PC-9 (cell line): ENCODE measurements at regions not wholly inside any gene's neighbourhood (a gene's known extent, or its start where the extent isn't known, plus 50 kb on each side); places are given as distances from the start of the nearest gene placed in this dataset.

Experiments used
- BruUV-seq: library from RNA; stranded (reverse); fragments of 400-500 nt; replicated peaks from 2 replicates; lab custom pipeline; 2021; lab: Mats Ljungman, UMichigan
- CTCF ChIA-PET: fragments of 300-600 bp; sonication (Branson Sonifier 250); formaldehyde crosslinking; loops from one replicate; lab custom pipeline; 2022; ENCODE audit warnings: antibody characterized with exemption; lab: Charles Lee
- POLR2A ChIA-PET: fragments of 300-600 bp; sonication (Branson Sonifier 250); formaldehyde crosslinking; loops from one replicate; lab custom pipeline; 2022; ENCODE audit warnings: antibody characterized with exemption; ENCODE audit not compliant: unreplicated experiment; lab: Charles Lee
- DNase-seq, 2 experiments: peaks; one replicate each; pipeline versions ENCODE4 v3.0.0 to v3.0.0-alpha.2; 2015 to 2022; ENCODE audit warnings: mixed read lengths in 1 of 2
- H2AFZ ChIP-seq: fragments of 200-600 bp; sonication (generic); 2 replicates; pipeline ENCODE4 v1.8.1; 2017; ENCODE audit warnings: antibody characterized with exemption
- H3F3A ChIP-seq: fragments of 200-600 bp; sonication (generic); 2 replicates; pipeline ENCODE4 v1.8.1; 2017; ENCODE audit warnings: antibody characterized with exemption, mild to moderate bottlenecking, low read depth; ENCODE audit not compliant: insufficient read depth
- H3K27ac ChIP-seq: fragments of 200-600 bp; sonication (generic); 2 replicates; pipeline ENCODE4 v1.6.1; 2016; ENCODE audit warnings: mixed run types
- H3K27me3 ChIP-seq: fragments of 200-600 bp; sonication (generic); 2 replicates; pipeline ENCODE4 v1.6.1; 2016; ENCODE audit warnings: low read depth, mixed run types; ENCODE audit not compliant: insufficient read depth
- H3K36me3 ChIP-seq: fragments of 200-600 bp; sonication (generic); 2 replicates; pipeline ENCODE4 v1.6.1; 2016; ENCODE audit warnings: low read depth, mixed run types
- H3K4me1 ChIP-seq: fragments of 200-600 bp; sonication (generic); replicated peaks from 2 replicates; pipeline ENCODE4 v1.6.1; 2016; ENCODE audit warnings: mixed run types; ENCODE audit not compliant: insufficient read depth
- H3K4me2 ChIP-seq: fragments of 200-600 bp; sonication (generic); 2 replicates; pipeline ENCODE4 v1.6.1; 2017; ENCODE audit warnings: mixed run types
- H3K4me3 ChIP-seq: fragments of 200-600 bp; sonication (generic); 2 replicates; pipeline ENCODE4 v1.6.1; 2016; ENCODE audit warnings: mixed run types
- H3K79me2 ChIP-seq: fragments of 200-600 bp; sonication (generic); 2 replicates; pipeline ENCODE4 v1.6.1; 2017; ENCODE audit warnings: low read depth, mixed run types
- H3K9me2 ChIP-seq: fragments of 200-600 bp; sonication (generic); 2 replicates; pipeline ENCODE4 v1.8.1; 2017; ENCODE audit warnings: mild to moderate bottlenecking; ENCODE audit not compliant: insufficient read depth
- H3K9me3 ChIP-seq: fragments of 200-600 bp; sonication (generic); 2 replicates; pipeline ENCODE4 v1.8.1; 2016; ENCODE audit warnings: low read depth; ENCODE audit not compliant: insufficient read depth
- H4K20me1 ChIP-seq: fragments of 200-600 bp; sonication (generic); 2 replicates; pipeline ENCODE4 v1.8.1; 2017; ENCODE audit not compliant: insufficient read depth
- CTCF ChIP-seq: fragments of 200-600 bp; sonication (generic); conservative IDR thresholded peaks from 2 replicates; pipeline ENCODE4 v1.6.1; 2017; ENCODE audit warnings: mixed run types, antibody characterized with exemption, mild to moderate bottlenecking, moderate library complexity
- EZH2 ChIP-seq: fragments of 200-600 bp; sonication (generic); IDR thresholded peaks from 2 replicates; pipeline ENCODE4 v1.8.0; 2017; ENCODE audit warnings: antibody characterized with exemption, low read depth
- intact Hi-C: fragments of 100-400 bp; cut with micrococcal nuclease; formaldehyde crosslinking; loops from one replicate; pipeline ENCODE4 v1.10.0; 2022; ENCODE audit not compliant: unreplicated experiment

GRCh38 chr9:107935931-107936330 is 446.4 kb upstream of the KLF4 start:
- ChIA-PET CTCF (no interaction called here), POLR2A (no interaction called here)
- H3K4me2 ChIP-seq: no peak overlapping the region
- H3F3A ChIP-seq: no peaks in the 10 kb centered on the region
- no peaks in the 10 kb centered on the region for H3K9me2 ChIP-seq
- H4K20me1 ChIP-seq: no peaks in the 10 kb centered on the region
- no peaks in the 10 kb centered on the region for H3K4me1 ChIP-seq
- no peak overlapping the region for H3K4me3 ChIP-seq
- no peaks in the 10 kb centered on the region for H3K9me3 ChIP-seq
- H3K27ac ChIP-seq: no peak overlapping the region
- H3K79me2 ChIP-seq: no peaks in the 10 kb centered on the region
- intact Hi-C loops: no loop called here
- TF ChIP-seq EZH2 (no peak), CTCF (no peak)
- H2AFZ ChIP-seq: no peak overlapping the region
- H3K36me3 ChIP-seq: no peaks in the 10 kb centered on the region
- BruUV-seq: no TSS peak
- no peak for DNase-seq
- H3K27me3 ChIP-seq: no peaks in the 10 kb centered on the region

GRCh38 chr9:107933516-107933915 is 443.9 kb upstream of the KLF4 start:
- POLR2A ChIA-PET: no interaction called here
- no peak overlapping the region for H2AFZ ChIP-seq
- H3K36me3 ChIP-seq: no peaks in the 10 kb centered on the region
- no peak overlapping the region for H3K27ac ChIP-seq
- H3K4me1 ChIP-seq: no peaks in the 10 kb centered on the region
- no TSS peak for BruUV-seq
- no peaks in the 10 kb centered on the region for H3F3A ChIP-seq
- H3K9me2 ChIP-seq: no peaks in the 10 kb centered on the region
- no peak overlapping the region for H3K4me2 ChIP-seq
- no peaks in the 10 kb centered on the region for H4K20me1 ChIP-seq
- TF ChIP-seq CTCF (no peak), EZH2 (no peak)
- intact Hi-C loops: no loop called here
- no peak for DNase-seq
- no peaks in the 10 kb centered on the region for H3K9me3 ChIP-seq
- H3K27me3 ChIP-seq: no peaks in the 10 kb centered on the region
- H3K4me3 ChIP-seq: no peak overlapping the region
- CTCF ChIA-PET: interaction anchor here (0.6 kb wide), 1 partner anchor 282 kb away, joined by 7 read pairs; no protein-coding TSS in a partner anchor
- no peaks in the 10 kb centered on the region for H3K79me2 ChIP-seq

- no peaks in the 10 kb centered on the region for H3K79me2 ChIP-seq
- intact Hi-C loops: no loop called here
- no peaks in the 10 kb centered on the region for H3K9me2 ChIP-seq
- POLR2A ChIA-PET: no interaction called here
- CTCF ChIA-PET: interaction anchor here (0.6 to 0.7 kb wide), 2 partner anchors 35 to 281 kb away, joined by 3 to 7 read pairs; no protein-coding TSS in a partner anchor
- no peaks in the 10 kb centered on the region for H3F3A ChIP-seq
- no peak overlapping the region for H2AFZ ChIP-seq
- no peaks in the 10 kb centered on the region for H3K4me1 ChIP-seq
- DNase-seq: no peak
- no peak overlapping the region for H3K4me2 ChIP-seq
- H3K27ac ChIP-seq: no peak overlapping the region
- no peak for TF ChIP-seq EZH2
- TF ChIP-seq CTCF: no peak
- no peaks in the 10 kb centered on the region for H3K27me3 ChIP-seq
- no peak overlapping the region for H3K4me3 ChIP-seq
- no peaks in the 10 kb centered on the region for H3K9me3 ChIP-seq
- H4K20me1 ChIP-seq: no peaks in the 10 kb centered on the region
- no peaks in the 10 kb centered on the region for H3K36me3 ChIP-seq
- BruUV-seq: no TSS peak
These were observed 443.5 kb upstream of the KLF4 start for GRCh38 chr9:107933097-107933496.
